Germinal center (tissue), 1 donor: ENCODE measurements at regions not wholly inside any gene's neighbourhood (a gene's known extent, or its start where the extent isn't known, plus 50 kb on each side); places are given as distances from the start of the nearest gene placed in this dataset.
"Not testable (repeated sequence)": the region's sequence is repeated elsewhere in the genome, so short reads cannot be mapped to it uniquely, and the experiment has no call there.

ENCODE experiments used
- DNase-seq: peaks from one replicate; pipeline ENCODE4 v3.0.0; 2012; ENCODE audit warnings: mixed read lengths, low spot score

DNA sequence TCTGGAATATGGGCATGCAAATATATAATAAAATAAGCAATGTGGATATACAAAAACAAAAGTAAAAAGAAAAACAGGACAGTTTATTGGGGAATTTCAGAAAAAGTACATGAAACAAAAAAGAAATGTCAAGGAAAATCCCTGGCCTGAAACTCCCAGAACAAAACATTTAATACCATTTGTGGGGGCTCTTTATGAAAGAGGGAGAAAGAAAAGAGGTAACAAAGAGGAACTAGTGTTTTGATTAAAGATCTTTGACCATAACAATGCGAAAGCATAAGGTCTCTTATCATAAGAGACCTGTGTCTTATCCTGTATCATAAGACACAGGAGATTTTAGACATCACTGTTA lies 88.6 kb upstream of the ARID1B start:
- DNase-seq: no peak

DNA sequence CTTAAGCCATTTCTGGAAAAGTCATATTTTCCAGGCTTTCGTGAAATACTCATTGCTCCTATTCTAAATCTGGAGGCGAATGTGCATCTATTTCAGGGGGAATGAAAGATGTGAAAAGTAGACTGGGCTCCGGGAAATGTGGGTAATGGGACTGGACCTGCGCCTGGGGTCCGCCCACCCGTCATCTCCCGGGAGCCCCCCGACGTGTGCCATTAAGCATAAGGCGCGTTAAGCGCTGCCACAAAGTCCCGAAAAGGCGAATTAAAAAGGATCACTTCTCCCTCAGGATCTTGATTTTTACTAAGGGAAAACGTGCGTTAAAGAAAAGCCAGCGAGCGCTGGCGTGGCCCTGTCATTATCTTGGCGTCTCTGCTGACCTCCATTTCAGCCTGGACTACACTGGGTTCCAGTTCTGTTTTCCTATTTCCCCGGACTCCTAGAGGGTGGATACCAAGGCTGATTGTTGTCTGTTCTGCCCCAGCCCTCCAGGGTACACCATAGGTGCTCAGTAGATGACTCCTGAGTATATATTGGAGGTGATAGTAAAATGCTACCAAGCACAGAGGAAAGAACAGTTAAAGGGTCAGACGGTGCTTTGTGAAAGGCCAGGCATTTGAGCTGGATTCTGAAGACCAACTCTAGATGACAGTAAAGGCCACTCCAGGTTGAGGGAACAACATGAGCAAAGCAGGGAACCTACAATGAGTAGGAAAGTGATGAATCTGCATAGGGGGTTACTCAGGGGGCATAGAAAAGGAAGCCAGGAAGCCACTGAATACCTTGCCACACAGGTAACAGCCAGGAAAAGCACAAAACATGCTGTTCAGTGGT lies 89.2 kb upstream of the ARID1B start:
- no peak for DNase-seq

DNA sequence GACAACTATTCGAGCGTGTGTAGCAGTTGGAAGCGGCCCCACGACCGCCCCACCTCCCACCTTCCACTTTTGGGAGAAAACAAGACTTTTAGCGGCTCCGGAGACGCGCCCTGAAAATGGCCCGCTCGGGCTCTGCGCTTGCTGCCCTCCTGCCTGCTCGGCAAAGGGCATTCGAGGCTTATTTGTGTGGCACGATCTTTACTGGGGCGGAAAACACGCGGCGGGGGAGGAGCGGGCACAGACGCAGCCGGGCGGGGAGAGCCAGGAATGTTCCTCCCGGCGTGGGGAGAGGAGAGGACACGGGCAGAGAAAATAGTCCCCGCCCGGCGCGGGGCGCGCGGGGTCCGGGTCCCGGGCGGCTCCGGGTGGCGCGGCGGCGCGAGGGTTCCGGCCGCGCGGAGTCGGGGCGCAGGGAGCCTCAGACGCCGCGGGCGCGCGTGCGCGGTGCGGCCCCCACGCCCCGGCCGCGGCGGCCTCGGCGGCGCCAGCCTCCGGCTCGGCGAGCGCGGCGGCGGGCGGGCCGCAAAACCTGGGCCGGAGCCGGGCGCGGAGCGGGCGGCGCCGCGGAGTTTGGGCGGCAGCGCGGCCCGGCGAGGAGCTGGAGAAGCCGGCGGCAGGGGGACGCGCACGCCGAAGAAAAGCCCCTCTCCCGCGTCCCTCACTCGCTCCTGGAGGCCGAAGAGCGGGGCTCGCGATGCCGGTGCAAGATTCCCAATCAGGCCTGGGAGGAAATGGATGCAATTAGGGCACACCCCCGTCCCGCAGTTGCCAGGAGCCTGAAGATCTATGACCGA lies 90.0 kb upstream of the ARID1B start:
- peak; percentile 97 for DNase-seq

GRCh38 chr6:156686301-156686994 lies 90.7 kb upstream of the ARID1B start:
- peak; percentile 55 for DNase-seq

DNA sequence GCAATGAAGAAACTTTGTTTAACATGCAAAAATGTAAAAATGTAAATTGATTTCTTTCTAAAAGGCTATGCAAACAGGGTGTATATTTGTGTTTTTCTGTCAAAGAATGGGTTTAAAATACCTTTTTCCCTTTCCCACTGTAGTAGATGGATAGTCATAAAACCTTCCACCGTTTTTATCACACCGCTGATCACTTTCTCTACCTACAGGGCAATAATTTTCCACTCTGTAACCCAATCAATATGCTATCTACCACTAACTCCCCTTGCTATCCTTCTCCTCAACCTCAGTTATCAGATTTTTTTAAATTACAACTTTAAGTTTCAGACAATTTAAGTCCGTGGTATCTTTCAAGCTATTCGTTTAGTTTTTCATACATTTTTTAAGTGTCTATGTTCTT lies 91.4 kb upstream of the ARID1B start:
- no peak for DNase-seq

- no peak for DNase-seq
Observed at GRCh38 chr6:156683821-156684220, 93.4 kb upstream of the ARID1B start.

- DNase-seq: no peak
Observed at GRCh38 chr6:156676721-156677120, 100.5 kb upstream of the ARID1B start.

DNA sequence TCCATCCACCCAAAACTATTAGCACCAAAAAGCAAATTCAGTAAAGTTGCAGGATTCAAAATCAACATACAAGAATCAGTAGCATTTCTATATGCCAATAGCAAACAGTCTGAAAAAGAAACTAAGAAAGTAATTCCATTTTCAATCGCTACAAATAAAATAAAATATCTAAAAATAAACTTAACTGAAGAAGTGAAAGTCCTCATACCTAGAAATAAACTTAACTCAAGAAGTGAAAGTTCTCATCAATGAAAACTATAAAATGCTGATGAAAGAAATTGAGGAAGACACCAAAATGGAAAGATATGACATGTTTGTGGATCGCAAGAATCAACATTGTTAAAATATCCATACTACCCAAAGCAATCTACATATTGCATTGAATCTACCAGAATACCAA lies 103.0 kb upstream of the ARID1B start:
- DNase-seq: no peak

DNA sequence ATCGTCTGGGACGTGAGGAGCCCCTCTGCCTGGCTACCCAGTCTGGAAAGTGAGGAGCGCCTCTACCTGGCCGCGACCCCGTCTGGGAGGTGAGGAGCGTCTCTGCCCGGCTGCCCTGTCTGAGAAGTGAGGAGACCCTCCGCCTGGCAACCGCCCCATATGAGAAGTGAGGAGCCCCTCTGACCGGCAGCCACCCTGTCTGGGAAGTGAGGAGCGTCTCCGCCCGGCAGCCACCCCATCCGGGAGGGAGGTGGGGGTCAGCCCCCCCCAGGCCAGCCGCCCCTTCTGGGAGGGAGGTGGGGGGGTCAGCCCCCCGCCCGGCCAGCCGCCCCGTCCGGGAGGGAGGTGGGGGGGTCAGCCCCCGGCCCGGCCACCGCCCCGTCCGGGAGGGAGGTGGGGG lies 107.1 kb upstream of the ARID1B start:
- not testable (repeated sequence) for DNase-seq

GRCh38 chr6:156662025-156662445 lies 115.1 kb upstream of the ARID1B start:
- no peak for DNase-seq

GRCh38 chr6:156660389-156660788 lies 116.8 kb upstream of the ARID1B start:
- DNase-seq: no peak

DNA sequence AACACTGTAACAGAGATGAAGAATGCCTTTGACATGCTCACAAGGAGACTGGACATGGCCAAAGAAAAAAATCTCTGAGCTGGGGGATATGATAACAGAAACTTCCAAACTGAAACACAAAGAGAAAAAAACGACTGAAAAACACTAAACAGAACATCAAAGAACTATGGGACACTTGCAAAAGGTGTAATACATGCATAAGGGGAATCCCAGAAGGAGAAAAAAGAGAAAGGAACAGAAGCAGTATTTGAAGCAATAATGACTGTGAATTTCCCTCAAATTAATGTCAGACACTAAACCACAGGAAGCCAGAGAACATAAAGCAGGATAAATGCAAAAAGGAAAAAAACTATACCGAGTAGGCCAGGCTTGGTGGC lies 117.4 kb upstream of the ARID1B start:
- no peak for DNase-seq

- DNase-seq: no peak
Observed at GRCh38 chr6:156658966-156659821, 118.0 kb upstream of the ARID1B start.

- DNase-seq: no peak
Observed at GRCh38 chr6:156658186-156658965, 118.8 kb upstream of the ARID1B start.

- no peak for DNase-seq
Observed at GRCh38 chr6:156657296-156657695, 119.9 kb upstream of the ARID1B start.

GRCh38 chr6:156654919-156655918 lies 122.0 kb upstream of the ARID1B start:
- DNase-seq: no peak

DNA sequence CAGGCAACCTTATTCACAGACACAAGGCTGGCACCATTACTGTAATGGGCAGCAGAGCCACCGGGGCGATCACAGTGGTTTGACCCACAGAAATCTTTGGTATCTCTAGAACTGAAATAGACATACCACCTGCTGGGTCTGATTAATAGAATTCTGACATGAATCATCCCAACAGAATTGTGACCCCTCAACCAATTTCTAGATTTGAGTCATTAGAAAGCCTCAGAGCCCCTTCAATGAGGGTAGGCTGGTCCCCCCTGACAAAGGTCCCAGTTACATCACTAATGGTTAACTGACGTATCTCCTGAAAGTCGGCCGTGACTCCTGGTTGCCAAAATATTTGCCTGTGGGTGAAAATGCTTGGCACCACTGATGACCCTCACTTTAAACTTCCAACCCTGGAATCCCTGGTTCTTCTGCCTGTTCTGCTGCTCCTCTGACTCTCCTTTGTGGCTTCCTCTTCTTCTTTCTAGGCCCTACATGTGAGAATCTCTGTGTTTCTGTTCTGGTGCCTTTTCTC lies 124.9 kb upstream of the ARID1B start:
- DNase-seq: no peak

DNA sequence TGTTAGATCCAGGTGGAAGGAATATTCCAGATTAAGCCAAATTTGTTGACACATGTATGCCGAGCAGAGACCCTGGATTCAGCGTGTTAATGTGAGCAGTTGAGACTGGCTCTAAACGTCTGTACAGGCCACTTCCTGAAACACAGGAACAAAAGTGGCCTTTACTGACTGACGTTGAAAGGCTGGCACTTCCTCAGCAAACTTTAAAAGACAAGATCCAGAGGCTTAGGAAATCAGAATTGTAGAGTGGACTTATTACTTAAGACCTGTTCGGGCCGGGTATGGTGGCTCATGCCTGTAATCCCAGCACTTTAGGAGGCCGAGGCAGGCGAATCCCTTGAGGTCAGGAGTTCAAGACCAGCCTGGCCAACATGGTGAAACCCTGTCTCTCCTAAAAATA lies 125.7 kb upstream of the ARID1B start:
- DNase-seq: no peak

DNA sequence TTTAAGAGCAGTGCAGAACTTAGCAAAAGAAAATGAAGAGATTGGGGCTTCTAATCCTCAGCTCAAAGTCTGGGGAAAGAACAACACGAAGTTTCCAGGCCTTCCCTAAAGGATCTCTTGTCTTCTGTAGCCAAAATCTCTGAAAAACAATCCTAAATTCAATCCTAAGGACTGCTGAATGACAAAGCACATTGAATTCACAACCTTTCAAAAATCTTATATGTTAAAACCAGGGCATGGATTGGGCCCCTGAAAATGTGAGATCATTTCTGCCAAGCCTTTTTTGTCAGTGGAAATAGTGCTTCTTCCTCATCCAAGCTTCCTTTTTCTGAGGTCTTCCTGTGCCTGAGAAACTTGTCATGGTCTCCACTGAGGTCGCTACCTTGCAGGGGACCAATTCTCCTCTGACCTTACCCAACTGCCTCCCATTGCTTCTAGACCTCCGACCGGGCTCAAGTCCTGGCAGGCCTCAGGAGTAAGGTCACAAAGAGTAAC lies 126.2 kb upstream of the ARID1B start:
- DNase-seq: no peak
